TTC549 (cell line): ENCODE measurements at regions not wholly inside any gene's neighbourhood (a gene's known extent, or its start where the extent isn't known, plus 50 kb on each side); places are given as distances from the start of the nearest gene placed in this dataset.
"Not testable (repeated sequence)": the region's sequence is repeated elsewhere in the genome, so short reads cannot be mapped to it uniquely, and the experiment has no call there.

Source experiments
- FAIRE-seq: peaks from 2 replicates; lab custom pipeline; 2012; peaks lifted over from hg19 to GRCh38; lab: Jason Lieb, UNC

- no peak for FAIRE-seq
These were observed 114.5 kb downstream of the ADRA2C start for GRCh38 chr4:3880615-3881120.

DNA sequence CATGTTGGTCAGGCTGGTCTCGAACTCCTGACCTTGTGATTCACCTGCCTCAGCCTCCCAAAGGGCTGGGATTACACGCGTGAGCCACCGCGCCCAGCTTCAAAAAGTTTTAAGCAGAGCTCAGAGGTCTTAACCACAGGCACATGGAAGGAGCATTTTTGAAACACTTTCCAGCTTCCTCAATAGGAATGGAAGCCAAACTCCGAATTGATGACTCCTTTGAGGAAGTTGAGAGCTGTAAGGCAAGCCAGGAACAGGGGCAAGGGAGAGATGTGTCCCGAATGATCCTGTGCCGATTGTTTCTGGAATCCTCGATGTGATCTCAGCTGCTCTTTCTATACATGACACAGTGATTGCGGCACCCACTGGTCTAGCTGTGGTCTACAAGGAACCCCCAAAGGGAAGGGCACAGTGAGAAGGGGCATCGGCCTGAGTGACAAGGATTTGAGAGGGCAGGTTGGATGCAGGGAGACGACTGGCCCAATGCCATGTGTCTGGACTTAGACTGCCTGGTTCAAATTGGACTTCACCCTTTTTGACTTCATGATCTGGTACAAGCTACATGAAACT, 116.2 kb downstream of the ADRA2C start:
- FAIRE-seq = not testable (repeated sequence)

GRCh38 chr4:3884261-3884660, 118.1 kb downstream of the ADRA2C start:
- FAIRE-seq = not testable (repeated sequence)

DNA sequence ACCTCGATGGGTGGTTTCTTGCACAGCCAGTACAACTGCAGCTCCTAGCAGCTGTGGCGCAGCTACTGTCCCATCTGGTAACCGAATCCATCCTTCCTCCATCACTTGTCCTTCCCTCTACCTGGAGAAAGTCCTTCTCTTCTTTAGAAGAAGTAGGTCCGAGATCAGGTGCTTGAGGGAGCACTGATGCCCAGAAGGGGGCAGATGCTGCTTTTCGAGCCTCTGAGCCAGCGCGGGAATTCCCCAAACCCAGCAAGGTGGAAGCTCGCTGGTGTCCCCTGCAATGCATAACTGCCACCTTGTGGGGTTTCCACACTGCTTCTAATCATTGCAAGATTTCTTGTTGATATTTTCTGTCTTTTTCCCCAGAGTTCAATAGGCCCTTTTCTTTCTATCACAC, 127.4 kb downstream of the ADRA2C start:
- not testable (repeated sequence) for FAIRE-seq

- FAIRE-seq = not testable (repeated sequence)
These were observed 128.1 kb downstream of the ADRA2C start for GRCh38 chr4:3894086-3894959.

DNA sequence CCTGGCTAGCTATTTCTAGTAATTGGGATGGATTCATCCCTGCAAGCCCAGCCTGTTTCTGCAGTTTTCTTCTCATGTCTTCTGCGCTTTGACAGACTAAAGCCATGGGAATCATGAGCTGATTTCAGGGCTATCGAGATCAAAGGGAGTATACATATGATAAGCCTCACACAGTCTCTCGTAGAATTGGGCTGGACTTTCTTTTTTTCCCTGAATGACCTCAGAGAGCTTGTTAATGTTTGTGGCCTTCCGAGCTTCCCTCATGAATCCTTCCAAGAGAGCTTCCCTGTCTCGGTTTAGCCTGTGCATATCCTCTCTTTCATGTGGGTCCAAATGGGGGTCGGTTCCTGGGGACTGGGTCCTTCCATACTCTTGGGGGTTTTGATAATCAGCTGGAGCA, 130.3 kb downstream of the ADRA2C start:
- FAIRE-seq = no peak

DNA sequence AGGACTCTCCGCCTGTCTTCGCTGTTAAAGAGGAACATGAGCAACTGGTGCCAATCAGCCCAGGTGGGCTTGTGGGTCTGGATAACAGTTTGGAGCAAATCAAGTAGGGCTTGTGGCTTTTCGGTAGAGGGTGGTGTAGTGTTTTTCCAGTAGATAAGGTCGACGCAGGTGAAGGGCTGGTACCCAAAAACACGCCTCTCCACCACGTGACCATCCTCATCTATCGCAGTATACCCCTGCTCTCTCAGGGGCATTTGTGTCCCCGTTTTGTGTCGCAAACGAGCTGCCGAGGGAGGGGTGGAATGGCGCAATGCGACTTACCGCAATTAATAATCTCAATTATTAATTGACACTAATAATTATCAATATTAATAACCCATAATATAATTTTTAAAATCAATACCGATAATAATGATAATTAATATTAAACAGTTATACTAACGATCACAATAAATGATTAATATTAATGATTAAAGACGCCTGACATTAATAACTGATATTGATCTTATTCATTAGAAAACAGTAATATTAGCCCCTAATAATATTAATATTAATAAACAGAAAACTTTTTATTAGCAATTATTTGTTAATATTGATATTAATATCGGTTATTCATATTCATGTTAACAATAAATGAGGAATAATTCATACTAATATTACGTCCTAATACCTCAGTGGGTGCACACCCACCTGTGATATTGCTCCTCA, 130.8 kb downstream of the ADRA2C start:
- not testable (repeated sequence) for FAIRE-seq

GRCh38 chr4:3898098-3898497, 131.9 kb downstream of the ADRA2C start:
- FAIRE-seq = no peak

GRCh38 chr4:3898928-3899327, 132.7 kb downstream of the ADRA2C start:
- FAIRE-seq = not testable (repeated sequence)

- not testable (repeated sequence) for FAIRE-seq
These were observed 138.2 kb downstream of the ADRA2C start for GRCh38 chr4:3904264-3904955.

DNA sequence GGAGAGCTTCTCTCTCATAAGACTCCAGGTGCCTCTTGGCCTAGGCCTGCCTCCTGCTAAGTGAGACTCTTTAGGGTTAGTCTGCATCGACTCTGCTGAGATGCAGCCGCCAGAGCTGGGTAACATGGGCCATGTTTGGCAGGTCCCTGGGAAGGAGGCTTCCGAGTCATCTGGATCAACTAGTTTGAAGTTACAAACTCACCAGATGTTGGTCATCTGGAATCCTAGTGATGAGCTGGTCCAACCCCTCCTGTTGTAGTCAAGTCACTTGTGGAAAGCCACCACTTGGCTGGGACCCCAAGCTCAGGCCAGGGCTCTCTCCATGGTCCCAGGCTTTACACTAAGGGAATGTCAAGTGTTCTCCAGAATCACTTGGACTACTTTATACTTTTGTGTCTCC, 143.4 kb downstream of the ADRA2C start:
- not testable (repeated sequence) for FAIRE-seq

- not testable (repeated sequence) for FAIRE-seq
These were observed 144.2 kb downstream of the ADRA2C start for GRCh38 chr4:3910161-3910950.

GRCh38 chr4:3911252-3911856, 145.2 kb downstream of the ADRA2C start:
- no peak for FAIRE-seq

- not testable (repeated sequence) for FAIRE-seq
These were observed 148.3 kb downstream of the ADRA2C start for GRCh38 chr4:3914511-3914910.

DNA sequence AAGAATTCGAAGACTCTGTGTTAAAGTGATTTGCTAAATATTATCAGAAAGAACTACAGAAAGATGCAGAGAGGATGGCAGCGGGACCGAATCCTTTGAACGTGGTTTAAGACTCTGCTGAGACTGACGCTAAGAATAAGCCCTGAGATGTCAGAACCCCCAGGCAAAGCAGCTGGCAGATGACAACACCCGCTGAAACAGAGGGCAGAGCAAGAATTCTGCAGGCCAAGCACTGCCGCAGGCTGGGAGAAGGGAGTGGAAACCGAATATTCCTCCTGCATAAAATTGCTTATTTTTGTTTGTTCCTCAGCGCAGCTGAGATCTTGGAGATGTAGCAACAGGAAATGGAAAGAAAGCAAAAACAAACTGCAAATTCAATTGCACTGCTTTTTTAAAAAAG, 153.3 kb downstream of the ADRA2C start:
- FAIRE-seq = not testable (repeated sequence)

DNA sequence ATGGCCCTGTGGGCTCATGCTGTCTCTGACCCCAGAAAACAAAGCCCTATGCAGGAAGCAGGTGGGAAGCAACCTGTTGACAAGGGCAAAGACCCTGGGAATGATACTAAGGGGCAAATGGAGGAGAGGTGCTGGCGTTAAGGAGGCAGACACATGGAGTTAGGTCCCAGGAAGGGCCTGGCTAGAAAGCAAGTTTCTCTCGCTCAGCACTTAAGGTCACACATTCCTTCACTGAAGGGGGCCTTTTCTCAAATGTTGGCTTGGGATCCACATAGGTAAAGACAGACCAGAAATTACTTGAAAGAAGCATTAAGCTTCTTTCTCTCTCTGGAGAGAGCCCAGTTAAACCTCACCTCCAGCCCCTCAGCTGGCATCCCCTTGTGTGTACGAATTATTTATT, 155.7 kb downstream of the ADRA2C start:
- not testable (repeated sequence) for FAIRE-seq

DNA sequence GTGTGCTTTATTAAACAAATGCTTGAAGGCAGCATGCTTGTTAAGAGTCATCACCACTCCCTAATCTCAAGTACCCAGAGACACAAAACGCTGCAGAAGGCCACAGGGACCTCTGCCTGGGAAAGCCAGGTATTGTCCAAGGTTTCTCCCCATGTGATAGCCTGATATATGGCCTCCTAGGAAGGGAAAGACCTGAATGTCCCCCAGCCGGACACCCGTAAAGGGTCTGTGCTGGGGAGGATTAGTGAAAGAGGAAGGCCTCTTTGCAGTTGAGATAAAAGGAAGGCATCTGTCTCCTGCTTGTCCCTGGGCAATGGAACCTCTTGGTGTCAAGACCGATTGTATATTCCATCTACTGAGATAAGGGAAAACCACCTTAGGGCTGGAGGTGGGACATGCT, 159.7 kb downstream of the ADRA2C start:
- not testable (repeated sequence) for FAIRE-seq

- not testable (repeated sequence) for FAIRE-seq
These were observed 160.1 kb downstream of the ADRA2C start for GRCh38 chr4:3926271-3926670.

DNA sequence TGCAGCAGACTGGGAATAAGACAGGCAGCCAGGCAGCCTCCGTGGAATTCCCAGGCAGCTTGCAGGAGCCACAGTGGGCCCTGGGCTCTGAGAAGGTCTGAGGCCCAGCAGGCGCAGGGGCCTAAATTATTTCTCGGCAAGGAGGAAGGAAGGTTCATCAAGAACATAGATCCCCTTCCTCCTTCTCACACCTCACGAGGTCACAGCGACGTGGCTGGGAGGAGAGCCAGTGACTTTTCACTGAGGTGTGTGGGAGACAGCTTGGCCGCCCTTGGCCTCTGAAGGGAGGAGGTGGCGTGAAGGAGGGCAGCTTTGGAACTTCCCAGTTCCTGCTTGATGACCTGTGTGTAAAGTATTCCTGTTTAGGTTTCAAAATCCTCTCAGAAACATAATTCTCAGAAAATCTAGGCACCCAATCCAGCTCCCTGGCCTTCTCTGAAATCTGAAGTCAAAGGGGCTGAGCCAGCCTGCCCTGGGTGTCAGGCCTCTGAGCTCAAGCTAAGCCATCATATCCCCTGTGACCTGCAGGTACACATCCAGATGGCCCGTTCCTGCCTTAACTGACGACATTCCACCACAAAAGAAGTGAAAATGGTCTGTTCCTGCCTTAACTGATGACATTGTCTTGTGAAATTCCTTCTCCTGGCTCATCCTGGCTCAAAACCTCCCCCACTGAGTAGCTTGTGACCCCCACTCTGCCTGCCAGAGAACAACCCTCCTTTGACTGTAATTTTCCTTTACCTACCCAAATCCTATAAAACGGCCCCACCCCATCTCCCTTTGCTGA, 161.0 kb downstream of the ADRA2C start:
- FAIRE-seq = not testable (repeated sequence)

- FAIRE-seq = not testable (repeated sequence)
These were observed 163.2 kb downstream of the ADRA2C start for GRCh38 chr4:3929431-3929830.
